ENCODE measurements at regions not wholly inside any gene's neighbourhood (a gene's known extent, or its start where the extent isn't known, plus 50 kb on each side); places are given as distances from the start of the nearest gene placed in this dataset.

DNA sequence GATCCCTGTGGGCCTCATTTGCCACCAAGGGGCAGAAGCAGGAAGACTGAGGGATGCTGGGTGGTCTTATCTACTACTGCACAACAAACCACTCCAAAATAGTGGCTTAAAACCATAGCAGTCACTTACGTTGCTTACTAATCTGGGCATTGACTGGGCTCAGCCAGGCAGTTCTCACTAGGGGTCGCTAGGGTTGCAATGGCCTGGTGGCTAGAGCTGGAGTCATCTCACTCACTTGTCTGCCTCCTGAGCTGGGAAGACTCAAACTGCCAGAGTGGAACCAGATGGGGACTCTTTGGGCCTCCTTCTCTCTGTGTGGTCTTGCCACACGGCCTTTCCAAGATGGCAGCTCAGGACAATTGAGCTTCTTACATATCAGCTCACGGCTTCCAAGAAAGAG lies 216.3 kb upstream of the BCOR start:
- peak; percentile 37 for DNase-seq (ENCODE audit: low spot score)

DNA sequence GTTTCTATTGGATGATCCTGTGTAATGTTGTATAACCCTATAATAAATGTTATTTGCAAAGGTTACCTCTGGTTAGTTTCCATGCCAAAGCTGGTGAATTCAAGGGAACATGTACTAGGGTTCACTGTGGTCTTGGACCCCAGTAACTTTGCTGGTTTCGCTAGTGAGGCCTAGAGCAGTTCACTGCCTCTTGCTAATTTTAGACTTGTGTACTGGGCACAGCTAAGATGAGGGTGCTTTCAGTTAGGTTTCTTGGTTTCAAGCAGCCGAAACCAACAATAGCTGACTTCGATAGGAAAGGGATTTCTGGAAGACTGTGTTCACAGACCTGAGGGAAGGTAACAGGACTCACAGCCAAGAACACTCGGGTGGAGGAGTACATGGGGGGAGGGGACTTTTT lies 215.5 kb upstream of the BCOR start:
- DNase-seq (ENCODE audit: low spot score): no peak

DNA sequence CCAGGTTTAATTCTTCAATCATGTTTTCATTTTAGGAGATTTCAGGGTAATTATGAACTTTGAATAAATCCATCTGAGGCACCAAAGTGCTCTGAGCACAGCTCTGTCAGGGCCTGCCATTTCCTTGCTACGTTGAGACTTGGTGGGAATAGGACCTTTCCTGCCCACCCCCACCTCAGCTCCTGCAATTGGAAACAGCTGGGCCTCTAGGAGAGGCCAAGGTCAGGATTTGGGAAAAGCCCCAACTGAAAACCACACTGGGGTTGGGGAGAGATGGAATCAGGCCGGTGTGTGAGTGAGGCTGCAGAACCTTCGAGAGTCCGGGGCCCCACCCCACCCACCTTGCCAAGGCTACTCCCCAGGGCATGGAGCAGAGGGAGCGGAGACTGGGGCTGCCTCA lies 212.7 kb upstream of the BCOR start:
- no peak for DNase-seq (ENCODE audit: low spot score)

DNA sequence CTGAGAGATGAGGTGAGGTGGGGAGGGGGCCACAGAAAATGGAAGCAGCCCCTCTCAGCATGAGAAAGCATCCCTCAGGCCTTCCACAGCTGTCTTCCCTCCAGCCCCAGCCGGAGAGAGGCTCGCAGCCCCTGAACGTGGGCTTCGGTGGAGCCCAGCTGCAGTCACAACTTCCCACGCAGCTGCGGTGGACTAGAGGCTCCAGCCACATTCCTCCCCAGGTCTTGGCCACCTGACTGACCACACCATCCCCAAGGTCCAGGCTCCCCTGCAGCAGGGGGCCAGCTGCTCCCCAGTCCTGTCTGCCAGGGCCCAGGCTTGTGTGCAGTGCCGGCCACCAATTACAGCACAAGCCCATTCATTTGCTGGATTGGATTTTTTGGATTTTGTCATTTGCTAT lies 212.3 kb upstream of the BCOR start:
- no peak for DNase-seq (ENCODE audit: low spot score)

DNA sequence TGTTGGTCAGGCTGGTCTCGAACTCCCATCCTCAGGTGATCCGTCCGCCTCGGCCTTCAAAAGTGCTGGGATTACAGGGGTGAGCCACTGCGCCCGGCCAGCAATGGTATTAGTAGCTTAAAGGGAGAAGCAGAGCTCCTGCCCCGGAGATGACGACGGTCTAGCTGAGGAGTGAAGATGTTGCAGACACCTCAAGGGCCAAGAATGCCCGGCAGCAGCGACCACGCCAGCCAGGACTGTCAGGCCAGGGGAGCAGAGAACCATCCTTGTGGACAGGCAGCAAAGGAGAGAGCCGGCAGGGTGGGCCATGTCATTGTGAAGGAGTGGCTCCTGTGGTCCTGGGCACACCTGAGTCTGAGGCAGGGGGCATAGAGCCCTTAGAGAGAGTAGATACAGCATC lies 210.1 kb upstream of the BCOR start:
- no peak for DNase-seq (ENCODE audit: low spot score)

DNA sequence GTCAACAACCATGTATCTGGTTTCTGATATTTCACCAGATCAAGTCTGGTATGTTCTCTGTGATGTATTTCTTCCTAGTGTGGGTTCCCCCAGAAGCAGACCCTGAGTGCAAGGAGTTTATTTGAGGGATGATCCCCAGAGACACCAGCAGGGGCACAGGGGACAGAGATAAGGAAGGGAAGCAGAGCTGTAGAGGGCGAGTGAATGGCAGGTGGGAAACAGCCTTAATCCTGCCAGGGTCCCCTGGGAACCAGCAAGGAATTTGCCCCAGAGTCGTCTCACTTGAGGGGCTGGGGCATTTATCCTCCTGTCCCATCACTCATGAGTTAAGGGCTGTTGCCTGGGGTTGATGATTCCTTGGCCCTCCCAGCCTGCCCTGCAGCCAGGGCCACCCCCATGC lies 206.4 kb upstream of the BCOR start:
- no peak for DNase-seq (ENCODE audit: low spot score)

DNA sequence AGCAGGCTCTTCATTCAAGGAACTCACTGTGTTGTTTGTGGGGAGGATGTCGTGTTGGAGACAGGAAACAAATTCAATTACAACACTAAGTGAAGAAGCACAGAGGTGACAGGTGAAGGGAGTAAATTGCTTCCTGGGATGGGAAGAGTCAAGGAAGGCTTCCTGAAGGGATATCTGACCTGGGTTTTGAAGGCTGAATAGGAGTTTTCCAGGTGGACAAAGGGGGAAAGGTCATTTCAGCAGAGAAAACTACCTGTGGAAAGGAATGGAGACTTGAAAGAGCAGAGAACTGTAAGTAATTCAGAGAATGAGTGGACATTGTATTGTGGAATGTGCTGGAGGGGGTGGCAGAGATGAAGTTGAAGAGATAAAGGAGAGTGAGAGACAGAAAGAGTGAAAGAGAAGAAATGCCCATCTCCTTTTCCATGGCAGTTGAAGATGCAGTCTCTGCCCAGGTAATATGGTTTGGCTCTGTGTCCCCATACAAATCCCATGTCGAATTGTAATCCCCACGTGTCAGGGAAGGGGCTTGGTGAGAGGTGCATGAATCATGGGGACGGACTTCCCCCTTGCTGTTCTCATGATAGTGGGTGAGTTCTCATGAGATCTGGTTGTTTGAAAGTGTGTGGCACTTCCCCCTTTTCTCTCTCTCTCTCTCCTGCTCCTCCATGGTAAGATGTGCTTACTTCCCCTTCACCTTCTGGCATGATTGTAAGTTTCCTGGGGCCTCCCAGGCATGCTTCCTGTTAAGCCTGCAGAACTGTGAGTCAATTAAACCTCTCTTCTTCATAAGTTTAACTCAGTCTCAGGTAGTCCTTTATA lies 205.7 kb upstream of the BCOR start:
- no peak for DNase-seq (ENCODE audit: low spot score)

DNA sequence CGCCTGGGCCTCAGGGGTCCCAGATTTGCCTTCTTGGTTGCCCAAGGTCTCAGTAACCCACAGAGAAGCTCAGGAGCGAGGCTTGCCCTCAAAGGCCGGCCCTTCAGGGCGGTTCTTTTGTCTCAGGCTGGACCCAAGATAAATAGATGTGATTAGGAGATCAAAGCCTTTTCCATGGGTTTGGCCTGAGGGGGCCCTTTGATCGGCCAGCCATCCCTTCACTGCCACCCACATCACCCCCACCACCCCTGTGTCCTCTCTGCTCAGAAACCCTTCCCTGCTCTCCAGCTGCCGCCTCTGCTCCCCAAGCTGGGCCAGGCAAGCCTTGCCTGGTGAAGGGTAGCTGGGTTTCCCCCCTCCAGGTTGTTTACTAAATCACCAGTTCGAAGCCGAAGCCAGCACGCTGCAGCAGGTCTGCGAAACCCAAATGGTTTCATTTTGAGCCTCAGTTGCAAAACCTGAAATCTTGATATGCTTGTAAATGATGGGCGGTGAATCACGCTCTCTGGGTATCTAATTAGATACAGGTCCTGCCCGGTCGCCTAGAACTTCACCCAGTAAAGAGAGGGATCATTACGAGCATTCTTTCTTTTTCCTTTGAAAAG lies 202.6 kb upstream of the BCOR start:
- DNase-seq (ENCODE audit: low spot score): no peak

DNA sequence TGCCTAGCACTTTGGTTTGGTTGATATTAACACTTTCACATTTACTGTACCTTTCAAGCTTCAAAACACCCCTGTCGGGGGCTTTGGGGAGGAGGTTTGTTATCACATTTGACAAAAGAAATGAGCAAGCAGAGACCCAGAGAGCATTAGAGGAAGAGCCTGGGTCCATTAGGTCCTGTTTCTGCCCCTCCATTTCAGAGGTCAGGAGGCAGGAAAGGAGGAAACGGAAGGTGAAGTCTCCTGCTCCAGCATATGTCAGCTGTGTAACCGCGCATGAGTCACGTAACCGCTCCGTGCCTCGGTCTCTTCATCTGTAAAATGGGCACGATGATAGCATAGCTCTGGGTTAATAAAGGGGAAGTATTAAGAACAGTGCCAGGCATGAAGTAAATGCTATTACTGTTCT lies 201.9 kb upstream of the BCOR start:
- no peak for DNase-seq (ENCODE audit: low spot score)

DNA sequence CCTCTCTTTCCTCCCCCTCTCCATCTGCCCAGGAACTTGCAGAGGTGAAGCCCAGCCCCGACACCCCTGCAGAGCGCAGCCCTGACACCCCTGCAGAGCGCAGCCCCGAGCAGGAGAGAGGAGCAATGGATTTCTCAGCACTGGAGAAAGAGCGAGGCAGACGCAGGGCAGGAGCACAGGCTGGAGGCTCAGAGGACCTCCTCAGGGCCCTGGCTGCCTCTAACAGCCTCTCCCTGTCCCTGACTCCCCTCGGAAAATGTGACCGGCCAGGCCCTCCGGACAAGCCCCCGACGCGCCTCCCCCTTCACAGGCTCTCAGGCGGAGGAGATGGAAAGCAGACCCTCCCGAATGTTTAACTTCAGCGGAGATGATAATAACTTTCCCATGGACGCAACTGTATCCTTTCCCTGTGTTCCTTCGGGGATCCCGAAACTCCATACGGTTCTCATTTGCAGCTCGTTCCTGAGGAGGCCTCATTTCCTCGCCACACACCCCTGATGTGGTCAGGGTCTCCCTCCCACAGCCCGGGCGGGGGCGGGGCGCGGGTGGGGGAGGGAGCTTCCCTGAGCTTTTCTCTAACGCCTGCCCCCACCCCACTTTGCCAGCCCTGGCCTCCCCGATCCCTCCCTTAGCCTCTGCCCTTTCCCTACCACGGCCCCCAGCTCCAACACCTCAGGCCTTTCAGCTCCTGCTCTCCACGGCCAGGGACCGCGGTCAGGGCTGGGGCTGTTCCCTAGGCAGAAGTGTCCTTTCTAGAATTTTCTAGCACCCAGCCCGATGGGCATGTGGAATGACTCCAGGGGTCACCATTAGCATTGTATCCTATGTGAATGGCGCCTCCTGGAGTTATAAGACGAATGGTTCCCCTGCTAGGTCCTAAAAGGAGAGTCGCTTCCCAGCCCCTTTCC lies 201.1 kb upstream of the BCOR start:
- DNase-seq (ENCODE audit: low spot score): no peak

DNA sequence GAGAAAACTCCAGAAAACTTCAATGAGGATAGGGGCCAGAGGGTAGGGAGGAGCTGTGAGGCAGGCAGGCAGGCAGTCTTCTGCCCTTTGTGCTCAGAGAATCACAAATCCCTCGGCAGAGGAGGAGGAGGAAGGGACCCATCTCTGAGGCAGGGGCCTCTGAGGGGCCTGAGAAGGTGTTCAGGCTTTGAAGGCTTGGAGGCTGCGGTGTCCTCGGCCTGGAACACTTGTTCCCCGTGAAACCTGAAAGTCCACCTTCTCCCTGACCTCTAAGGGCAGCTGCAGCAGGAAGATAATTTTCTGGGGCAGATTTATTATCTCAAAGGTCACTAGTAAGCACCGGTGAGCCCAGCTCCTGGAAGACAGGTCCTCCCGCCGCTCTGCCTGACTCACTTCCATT lies 200.3 kb upstream of the BCOR start:
- DNase-seq (ENCODE audit: low spot score): no peak

DNA sequence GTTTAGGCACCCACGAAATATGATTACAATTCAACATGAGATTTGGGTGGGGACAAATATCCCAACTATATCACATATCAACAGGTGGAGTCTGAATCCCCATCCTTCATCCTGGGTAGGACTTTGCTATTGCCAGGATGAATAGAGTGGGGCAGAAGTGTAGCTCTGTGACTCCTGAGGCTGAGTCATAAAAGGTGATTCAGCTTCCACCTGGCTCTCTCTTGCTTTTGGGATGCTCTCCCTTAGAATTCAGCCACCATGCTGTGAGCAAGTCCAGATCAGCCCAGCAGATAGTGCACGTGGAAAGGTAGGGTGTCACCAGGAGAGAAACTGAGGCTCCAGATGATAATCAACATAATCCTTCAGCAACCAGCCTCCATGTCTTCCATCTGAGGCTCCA lies 193.8 kb upstream of the BCOR start:
- no peak for DNase-seq (ENCODE audit: low spot score)

DNA sequence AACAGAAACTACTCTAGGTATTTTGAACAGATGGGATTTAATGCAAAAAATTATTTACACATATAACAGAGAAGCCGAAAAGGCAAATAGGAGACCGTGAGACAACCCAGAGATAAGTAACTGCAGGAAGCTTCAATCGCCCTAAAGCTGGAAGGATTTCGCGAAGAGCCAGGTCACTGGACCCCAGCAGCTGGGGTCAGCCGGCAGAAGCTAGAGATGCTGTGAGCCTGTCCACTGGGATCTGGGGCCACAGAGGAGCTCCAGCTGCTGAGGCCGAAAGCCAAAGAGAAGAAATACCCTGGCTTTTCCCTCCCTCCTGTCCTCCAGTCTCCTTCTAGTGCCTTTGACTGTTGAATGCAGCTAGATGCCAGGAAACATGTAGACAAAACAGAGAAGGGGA lies 192.8 kb upstream of the BCOR start:
- no peak for DNase-seq (ENCODE audit: low spot score)

DNA sequence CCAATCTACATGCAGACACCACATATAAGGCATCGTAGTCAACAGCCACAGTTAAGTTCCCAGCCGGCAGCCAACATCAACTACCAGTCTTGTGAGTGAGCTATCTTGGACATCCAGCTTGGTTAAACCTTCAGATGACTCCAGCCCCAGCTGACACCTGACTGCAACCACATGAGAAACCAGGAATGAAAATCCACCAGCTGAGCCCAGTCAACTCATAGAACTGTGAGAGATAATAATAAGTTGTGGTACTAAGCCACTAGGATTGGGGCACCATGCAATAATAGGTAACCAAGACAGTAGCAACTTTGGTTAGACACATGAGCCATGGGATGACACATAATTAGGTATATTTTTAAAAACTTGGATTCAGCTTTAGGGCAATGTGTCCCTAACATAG lies 188.1 kb upstream of the BCOR start:
- DNase-seq (ENCODE audit: low spot score): no peak

DNA sequence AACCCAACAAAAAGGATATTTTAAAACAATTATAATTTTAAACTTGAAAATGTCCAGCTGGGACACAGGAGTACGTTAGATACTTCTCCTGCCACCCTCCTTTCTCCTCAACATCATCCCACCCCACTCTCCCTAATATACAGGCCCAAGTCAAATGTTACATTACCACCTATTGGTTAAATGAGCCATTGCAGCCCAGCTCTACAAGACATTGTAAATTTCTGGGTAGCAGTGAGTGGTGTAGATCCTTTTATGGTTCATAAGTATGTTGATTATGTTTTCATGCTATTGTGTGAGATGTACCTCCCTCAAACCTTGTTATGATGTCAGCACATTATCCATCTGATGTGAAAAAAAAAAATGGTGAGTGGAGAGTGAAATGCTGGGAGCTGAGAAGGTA lies 187.1 kb upstream of the BCOR start:
- no peak for DNase-seq (ENCODE audit: low spot score)

DNA sequence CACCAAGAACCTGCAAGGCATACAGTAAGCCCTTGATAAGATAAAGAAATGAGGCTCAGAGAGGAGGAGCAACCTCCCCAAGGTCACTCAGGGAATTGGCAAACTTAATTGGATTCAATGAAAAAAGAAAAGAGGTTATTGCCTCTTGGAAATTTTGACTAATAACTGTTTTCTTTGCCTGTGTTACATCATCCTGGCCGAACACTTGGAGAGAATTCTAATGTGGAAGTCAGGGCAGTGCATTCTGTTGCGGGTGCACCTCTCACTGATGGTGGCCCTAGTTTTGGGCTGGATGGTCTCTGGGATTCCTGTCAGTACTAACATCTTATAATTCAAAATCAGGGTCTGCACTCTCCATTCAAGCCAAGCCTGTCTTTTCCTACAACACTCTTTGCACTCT lies 186.2 kb upstream of the BCOR start:
- no peak for DNase-seq (ENCODE audit: low spot score)

DNA sequence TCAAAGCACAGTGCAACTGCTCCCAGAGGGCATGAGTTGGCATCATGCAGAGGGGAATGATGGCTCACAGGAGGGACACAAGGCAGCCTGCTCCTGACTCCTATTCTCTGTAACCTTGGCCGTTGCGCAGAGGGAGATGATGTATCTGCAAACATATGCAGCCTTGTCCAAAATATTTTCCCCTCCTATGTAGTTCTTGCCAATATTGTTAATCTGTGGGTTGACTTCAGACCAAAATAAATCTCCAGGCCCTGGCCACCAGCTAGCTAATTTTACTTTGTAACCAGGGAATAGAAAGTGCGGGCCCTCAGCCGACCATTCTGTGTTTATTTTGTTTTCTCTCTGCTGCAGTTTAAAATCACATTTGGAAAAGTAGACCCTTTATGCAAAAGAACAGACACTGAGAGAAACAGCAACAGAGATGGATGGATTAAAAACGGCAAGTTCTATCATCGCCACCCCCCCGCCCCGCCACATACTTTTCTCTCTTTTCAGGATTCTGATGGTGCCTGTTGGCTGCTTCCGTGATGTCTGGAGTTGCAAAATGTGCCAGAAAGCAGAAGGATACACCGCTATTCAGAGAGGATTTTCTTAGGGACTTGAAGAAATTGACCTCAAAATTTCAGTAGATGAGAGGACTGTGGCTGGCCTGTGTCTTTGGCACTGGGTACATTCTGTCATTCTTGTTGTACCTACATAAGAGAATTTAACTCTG lies 185.3 kb upstream of the BCOR start:
- no peak for DNase-seq (ENCODE audit: low spot score)

DNA sequence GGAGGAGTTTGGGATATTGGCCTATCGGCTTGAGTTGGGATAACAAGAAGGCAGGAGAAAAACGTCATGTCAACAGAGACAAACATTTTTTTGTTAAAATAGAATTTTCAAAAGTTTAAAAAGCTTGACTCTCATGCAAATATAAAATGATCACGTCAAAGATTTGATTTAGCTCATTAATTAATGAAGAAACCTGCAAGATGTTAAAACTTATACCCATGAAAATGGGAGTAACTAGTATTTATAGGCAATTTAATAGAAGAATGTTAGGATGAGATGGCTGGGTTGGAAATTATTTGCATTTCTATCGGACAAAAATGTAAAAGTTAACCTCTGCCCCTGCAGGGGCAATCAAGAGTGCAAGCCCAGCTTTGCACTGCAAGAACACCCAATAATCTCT lies 184.6 kb upstream of the BCOR start:
- no peak for DNase-seq (ENCODE audit: low spot score)

DNA sequence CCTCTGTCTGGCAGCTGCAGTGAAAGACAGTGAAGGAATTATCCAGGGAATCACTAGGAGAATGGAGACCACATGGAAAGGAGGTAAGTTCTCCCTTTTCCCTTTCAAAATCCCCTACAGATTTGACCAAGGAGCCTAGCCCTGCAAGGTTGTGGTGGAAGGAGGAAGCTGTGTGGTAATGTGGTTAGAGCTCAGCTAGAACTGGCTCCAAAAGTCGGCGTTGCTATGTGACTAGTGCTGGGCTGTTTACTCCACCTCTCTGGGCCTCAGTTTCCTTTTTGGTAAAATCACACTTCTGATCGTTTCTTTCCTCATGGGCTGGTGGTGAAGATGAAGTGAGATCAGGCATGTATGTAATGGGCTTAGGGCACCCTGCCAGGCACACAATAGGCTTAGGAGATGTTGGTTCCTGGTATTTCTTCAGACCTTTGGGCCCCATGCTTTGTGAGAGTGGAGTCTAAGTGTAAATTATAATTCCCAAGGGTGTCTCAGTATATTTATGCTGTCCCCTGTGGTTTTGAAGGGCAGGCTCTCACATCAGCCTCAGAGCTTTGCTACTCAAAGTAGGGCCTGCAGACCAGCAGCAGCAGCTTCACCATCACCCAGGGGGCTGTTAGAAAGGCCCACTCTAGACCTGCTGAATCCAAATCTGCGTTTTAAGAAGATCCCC lies 183.7 kb upstream of the BCOR start:
- DNase-seq (ENCODE audit: low spot score): no peak

DNA sequence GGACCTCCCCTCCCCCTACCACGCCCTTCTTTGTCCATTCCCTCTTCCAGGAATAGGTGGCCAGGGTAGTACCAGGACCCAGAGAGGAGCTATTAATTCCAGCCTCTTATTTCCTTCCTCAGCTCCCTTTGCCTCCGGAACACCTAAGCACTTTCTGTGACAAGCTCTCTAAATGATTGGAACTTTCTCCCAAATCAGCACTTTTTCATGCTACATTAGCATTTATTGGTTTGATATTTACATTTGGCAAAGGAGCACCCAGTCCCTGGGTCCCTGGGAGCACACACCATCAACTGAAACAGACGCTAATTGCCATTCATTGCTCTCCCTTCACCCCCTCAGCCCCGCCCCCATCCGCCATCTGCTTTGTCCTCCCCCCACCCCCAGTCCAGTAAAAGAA lies 182.0 kb upstream of the BCOR start:
- DNase-seq (ENCODE audit: low spot score): no peak

DNA sequence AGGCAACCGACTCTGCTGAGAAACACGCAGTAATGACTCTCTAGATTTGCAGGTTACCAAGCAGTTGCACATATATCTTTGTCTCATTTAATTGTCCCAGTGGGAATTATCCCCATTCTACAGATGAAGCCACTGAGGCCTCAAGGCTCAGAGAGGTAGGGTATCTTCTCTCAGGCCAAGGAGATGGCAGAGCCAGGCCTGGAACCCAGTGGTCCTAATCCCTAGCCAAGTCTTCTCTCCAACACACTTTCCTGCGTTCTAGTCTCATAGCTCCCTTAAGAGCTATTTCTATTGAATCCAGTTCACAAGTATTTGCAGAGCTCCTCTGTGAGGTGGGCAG lies 181.3 kb upstream of the BCOR start:
- no peak for DNase-seq (ENCODE audit: low spot score)

Measured in pons (tissue), 1 donor.